Thyroid gland (tissue), 4 donors: ENCODE measurements at regions not wholly inside any gene's neighbourhood (a gene's known extent, or its start where the extent isn't known, plus 50 kb on each side); places are given as distances from the start of the nearest gene placed in this dataset.

ENCODE experiments used
- DNase-seq, 2 donors: peaks; one replicate each; pipeline ENCODE4 v3.0.0-alpha.2; 2019
- H3K27ac ChIP-seq, 3 donors: fragments of 200-600 bp; sonication (generic); 1 replicate in 2 of 3; 2 replicates in 1 of 3; pipeline ENCODE4 v1.5.1; 2016 to 2019; ENCODE audit warnings: mild to moderate bottlenecking in 1 of 3, moderate library complexity in 1 of 3
- H3K27me3 ChIP-seq: fragments of 200-600 bp; sonication (generic); one replicate; pipeline ENCODE4 v1.5.1; 2019
- H3K36me3 ChIP-seq, 2 donors: fragments of 200-600 bp; sonication (generic); one replicate each; pipeline ENCODE4 v1.5.1; 2016 to 2019
- H3K4me1 ChIP-seq, 2 donors: fragments of 200-600 bp; sonication (generic); one replicate each; pipeline ENCODE4 v1.5.1; 2017 to 2019
- H3K4me3 ChIP-seq, 3 donors: fragments of 200-600 bp; sonication (generic); replicated peaks in 1 of 3; 1 replicate in 2 of 3; 2 replicates in 1 of 3; pipeline ENCODE4 v1.5.1; 2016; ENCODE audit warnings: mild to moderate bottlenecking in 1 of 3
- H3K9me3 ChIP-seq: fragments of 200-600 bp; sonication (generic); one replicate; pipeline ENCODE4 v1.5.1; 2017
- POLR2A ChIP-seq, 2 donors: fragments of 450-650 bp; IDR thresholded peaks; one replicate each; pipeline ENCODE4 v1.6.1; 2017; ENCODE audit warnings: antibody characterized with exemption in 2 of 2, mild to moderate bottlenecking in 2 of 2, moderate library complexity in 1 of 2
- WGBS, 2 donors: methylation state at CpG; one replicate each; pipeline ENCODE4 v1.1.5; 2017; 5-methylcytosine and 5-hydroxymethylcytosine counted together
- intact Hi-C: fragments of 100-400 bp; cut with DNase I; formaldehyde crosslinking; loops from one replicate; pipeline ENCODE4 v1.15.1; 2023
- TF ChIP-seq, protein P1 (sequence below), 6 experiments: fragments of 200-600 bp in 3 of 6; fragments of 450-650 bp in 3 of 6; sonication (generic) in 3 of 6; IDR thresholded peaks; one replicate each; pipeline ENCODE4 v1.5.1; 2016 to 2019; ENCODE audit warnings: antibody characterized with exemption in 6 of 6, mild to moderate bottlenecking in 2 of 6, inconsistent platforms in 1 of 6, moderate library complexity in 1 of 6

DNA sequence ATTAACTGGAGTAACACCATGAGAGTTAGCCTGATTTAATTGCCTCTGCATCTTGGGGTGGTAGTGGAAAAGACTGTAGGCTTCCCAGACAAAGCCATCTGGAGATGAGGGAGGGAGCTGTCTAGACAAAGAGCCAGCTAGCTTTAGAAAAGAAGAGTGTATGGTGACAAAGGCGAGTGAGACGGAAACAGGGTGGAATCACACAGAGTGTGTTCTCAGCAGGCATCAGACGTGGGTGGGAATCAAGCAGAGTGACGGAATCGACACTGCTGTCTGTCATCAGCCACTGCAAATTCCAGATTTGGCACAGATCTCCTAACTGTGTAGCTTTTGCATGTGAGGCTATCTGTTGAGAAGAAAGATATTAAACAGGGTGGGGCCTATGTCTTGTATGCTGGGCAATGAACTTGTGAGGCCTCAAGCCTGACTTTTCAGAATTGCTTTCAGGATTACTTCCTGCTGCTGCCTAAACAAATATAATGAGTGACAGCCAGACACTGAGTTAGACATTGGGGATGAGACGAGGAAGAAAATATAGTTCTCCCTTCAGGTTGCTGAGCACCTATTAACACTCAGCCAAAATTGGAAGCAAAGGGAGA lies 236.5 kb upstream of the GRIP1 start:
- no peak for DNase-seq
- intact Hi-C loops, result no loop called here
- no peak for TF ChIP-seq POLR2A (IDR thresholded peaks at IDR 0.05)
- TF ChIP-seq, protein P1, sequence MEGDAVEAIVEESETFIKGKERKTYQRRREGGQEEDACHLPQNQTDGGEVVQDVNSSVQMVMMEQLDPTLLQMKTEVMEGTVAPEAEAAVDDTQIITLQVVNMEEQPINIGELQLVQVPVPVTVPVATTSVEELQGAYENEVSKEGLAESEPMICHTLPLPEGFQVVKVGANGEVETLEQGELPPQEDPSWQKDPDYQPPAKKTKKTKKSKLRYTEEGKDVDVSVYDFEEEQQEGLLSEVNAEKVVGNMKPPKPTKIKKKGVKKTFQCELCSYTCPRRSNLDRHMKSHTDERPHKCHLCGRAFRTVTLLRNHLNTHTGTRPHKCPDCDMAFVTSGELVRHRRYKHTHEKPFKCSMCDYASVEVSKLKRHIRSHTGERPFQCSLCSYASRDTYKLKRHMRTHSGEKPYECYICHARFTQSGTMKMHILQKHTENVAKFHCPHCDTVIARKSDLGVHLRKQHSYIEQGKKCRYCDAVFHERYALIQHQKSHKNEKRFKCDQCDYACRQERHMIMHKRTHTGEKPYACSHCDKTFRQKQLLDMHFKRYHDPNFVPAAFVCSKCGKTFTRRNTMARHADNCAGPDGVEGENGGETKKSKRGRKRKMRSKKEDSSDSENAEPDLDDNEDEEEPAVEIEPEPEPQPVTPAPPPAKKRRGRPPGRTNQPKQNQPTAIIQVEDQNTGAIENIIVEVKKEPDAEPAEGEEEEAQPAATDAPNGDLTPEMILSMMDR (IDR thresholded peaks at IDR 0.05), result no peak
- Histone ChIP-seq H3K27me3 (no peaks in the 10 kb centered on the region), H3K36me3 (no peaks in the 10 kb centered on the region), H3K27ac (no peak overlapping the region), H3K4me1 (no peaks in the 10 kb centered on the region), H3K9me3 (no peaks in the 10 kb centered on the region), H3K4me3 (no peak overlapping the region)
- WGBS, 2 donors, result 85 to 87% methylated on average over 6 of the region's 6 CpGs

DNA sequence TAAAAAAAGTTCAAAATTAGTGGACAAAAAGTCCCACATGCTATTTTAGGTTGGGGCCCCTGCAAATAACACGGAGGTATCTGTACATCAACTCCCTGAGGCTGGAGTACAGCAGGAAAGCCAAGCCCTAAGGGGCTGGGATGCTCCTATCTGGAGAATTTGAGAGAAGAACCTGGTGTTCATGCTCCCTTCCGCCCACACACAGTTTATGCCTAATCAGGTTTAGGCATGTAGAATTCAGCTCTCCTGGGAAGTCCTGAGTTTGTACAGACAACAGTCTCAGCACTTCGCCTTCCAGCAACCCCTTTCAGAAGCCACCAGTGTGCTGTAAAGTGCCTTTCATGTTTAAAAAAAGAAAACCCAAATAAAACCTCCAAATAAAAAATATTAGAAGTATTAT lies 237.3 kb upstream of the GRIP1 start:
- Histone ChIP-seq H3K36me3 (no peaks in the 10 kb centered on the region), H3K4me3 (no peak overlapping the region), H3K27me3 (no peaks in the 10 kb centered on the region), H3K4me1 (no peaks in the 10 kb centered on the region), H3K9me3 (no peaks in the 10 kb centered on the region), H3K27ac (no peak overlapping the region)
- intact Hi-C loops, result no loop called here
- DNase-seq, result no peak
- WGBS, 2 donors, result 77 to 90% methylated on average over 3 of the region's 3 CpGs
- no peak for TF ChIP-seq POLR2A (IDR thresholded peaks at IDR 0.05)
- TF ChIP-seq, protein P1 (IDR thresholded peaks at IDR 0.05), result no peak

DNA sequence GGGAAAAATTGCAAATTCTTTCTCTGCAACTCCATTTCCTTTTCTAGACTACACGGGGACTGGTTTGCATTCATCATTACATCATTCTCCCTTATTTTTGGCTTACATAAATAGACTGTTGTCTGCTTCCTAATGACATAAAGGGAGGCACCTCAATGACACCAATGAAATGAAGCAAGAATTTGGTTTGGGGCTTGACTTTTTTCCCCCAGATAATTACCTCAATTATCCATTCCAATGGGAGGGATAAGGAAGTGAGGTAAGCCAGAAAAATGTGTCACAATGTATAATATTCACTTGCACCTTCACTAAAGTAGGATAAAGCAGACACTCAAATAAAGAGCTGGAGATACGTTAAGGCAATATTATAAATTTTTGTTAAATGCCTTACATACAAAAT lies 240.6 kb upstream of the GRIP1 start:
- WGBS, 2 donors, result 70 to 80% methylated on average over 2 of the region's 2 CpGs
- no peak overlapping the region for H3K4me3 ChIP-seq
- H3K4me1 ChIP-seq, result no peaks in the 10 kb centered on the region
- H3K36me3 ChIP-seq, result no peaks in the 10 kb centered on the region
- no peak for DNase-seq
- H3K27ac ChIP-seq, result no peak overlapping the region
- intact Hi-C loops, result no loop called here
- no peak for TF ChIP-seq POLR2A (IDR thresholded peaks at IDR 0.05)
- TF ChIP-seq, protein P1 (IDR thresholded peaks at IDR 0.05), result no peak
- H3K9me3 ChIP-seq, result no peaks in the 10 kb centered on the region
- H3K27me3 ChIP-seq, result no peaks in the 10 kb centered on the region

DNA sequence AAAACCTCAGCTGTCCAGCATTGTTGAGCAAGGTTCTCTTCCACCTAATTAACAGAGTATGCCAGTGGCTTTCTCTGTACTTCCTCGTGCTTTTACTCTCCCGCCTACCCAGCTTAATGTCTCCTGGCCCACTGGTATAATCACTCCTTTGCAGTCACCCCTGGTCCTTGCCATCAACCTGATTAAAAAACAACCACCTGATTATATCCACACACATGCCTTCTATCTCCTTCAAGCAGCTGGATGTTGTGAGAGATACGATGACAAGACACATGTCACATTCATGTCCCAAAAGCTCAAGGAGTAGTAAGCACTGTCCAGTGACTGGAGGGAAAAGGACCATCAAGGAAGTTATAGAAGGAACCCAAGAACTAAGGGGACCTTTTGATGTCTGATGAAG lies 241.3 kb upstream of the GRIP1 start:
- 94 to 96% methylated on average over 3 of the region's 3 CpGs for whole genome bisulfite sequencing, 2 donors
- H3K27ac ChIP-seq, result no peak overlapping the region
- intact Hi-C loops, result no loop called here
- no peaks in the 10 kb centered on the region for H3K4me1 ChIP-seq
- no peak overlapping the region for H3K4me3 ChIP-seq
- TF ChIP-seq, protein P1 (IDR thresholded peaks at IDR 0.05), result no peak
- TF ChIP-seq POLR2A (IDR thresholded peaks at IDR 0.05), result no peak
- no peaks in the 10 kb centered on the region for H3K9me3 ChIP-seq
- H3K27me3 ChIP-seq, result no peaks in the 10 kb centered on the region
- H3K36me3 ChIP-seq, result no peaks in the 10 kb centered on the region
- DNase-seq, result no peak

DNA sequence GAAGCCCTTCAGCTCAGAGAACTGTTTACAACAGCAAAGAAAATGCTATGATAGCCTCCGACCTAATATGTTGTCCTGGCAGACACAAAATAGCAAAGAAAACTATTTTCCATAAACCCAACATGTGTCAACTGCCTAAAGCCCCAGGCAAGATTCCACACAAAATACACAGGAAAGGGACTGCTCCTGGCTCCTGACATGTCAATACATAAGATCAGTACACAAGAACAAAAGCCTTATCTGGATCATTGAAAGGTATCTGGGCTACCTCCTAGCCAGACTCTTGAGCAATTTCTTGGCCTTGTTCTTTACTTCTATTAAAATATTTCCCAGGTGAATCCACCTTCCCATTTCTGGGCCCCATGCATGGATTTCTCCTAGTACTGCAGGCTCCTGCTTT lies 242.3 kb upstream of the GRIP1 start:
- no peaks in the 10 kb centered on the region for H3K27me3 ChIP-seq
- H3K4me3 ChIP-seq, result no peak overlapping the region
- H3K27ac ChIP-seq, result no peak overlapping the region
- H3K4me1 ChIP-seq, result no peaks in the 10 kb centered on the region
- H3K36me3 ChIP-seq, result no peaks in the 10 kb centered on the region
- 88 to 91% methylated on average over 1 of the region's 1 CpG for WGBS, 2 donors
- no peaks in the 10 kb centered on the region for H3K9me3 ChIP-seq
- intact Hi-C loops, result no loop called here
- no peak for DNase-seq
- TF ChIP-seq, protein P1 (IDR thresholded peaks at IDR 0.05), result no peak
